Mucosa of stomach (tissue), 1 donor: ENCODE measurements at regions not wholly inside any gene's neighbourhood (a gene's known extent, or its start where the extent isn't known, plus 50 kb on each side); places are given as distances from the start of the nearest gene placed in this dataset.

Experiments used
- H3K27me3 ChIP-seq: one replicate; pipeline ENCODE4 v1.7.0; 2013; ENCODE audit warnings: mild to moderate bottlenecking, low read length; ENCODE audit not compliant: control insufficient read depth, insufficient read depth
- H3K36me3 ChIP-seq: one replicate; pipeline ENCODE4 v1.7.0; 2013; ENCODE audit warnings: low read length; ENCODE audit not compliant: control insufficient read depth, insufficient read depth
- H3K4me1 ChIP-seq: one replicate; pipeline ENCODE4 v1.7.0; 2013; ENCODE audit warnings: mild to moderate bottlenecking, low read length; ENCODE audit not compliant: control insufficient read depth, insufficient read depth
- H3K4me3 ChIP-seq: one replicate; pipeline ENCODE4 v1.7.0; 2013; ENCODE audit warnings: low read length
- H3K9ac ChIP-seq: one replicate; pipeline ENCODE4 v1.7.0; 2013; ENCODE audit warnings: mild to moderate bottlenecking, low read length, moderate library complexity
- H3K9me3 ChIP-seq: one replicate; pipeline ENCODE4 v1.7.0; 2013; ENCODE audit warnings: mild to moderate bottlenecking, low read length, moderate library complexity; ENCODE audit not compliant: control insufficient read depth
- donor health status: Pancreatic carcinoma.

GRCh38 chr2:146532509-146533147, 1312.2 kb upstream of the ACVR2A start:
- Histone ChIP-seq H3K9ac (no peak overlapping the region), H3K4me1 (no peaks in the 10 kb centered on the region), H3K4me3 (no peak overlapping the region), H3K27me3 (no peaks in the 10 kb centered on the region), H3K9me3 (no peaks in the 10 kb centered on the region), H3K36me3 (no peaks in the 10 kb centered on the region)

DNA sequence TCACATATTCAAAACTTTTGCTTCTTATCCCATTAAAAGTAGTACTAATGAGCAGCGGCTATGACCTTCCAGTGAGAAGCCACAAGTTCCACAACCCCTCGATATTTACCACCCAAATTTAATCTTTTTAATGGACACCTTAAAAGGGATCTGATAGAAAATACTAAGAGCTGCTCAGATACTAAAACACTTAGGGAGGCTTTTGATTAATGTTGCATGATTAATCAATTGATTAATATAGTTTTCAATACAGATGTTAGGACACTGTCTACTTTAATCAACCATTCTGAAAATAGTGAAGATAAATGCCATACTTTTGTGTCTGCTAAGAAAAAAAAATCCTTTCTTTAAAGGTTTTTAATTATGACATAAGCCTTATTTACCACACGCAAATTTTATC, 1312.8 kb upstream of the ACVR2A start:
- H3K9me3 ChIP-seq = no peaks in the 10 kb centered on the region
- no peak overlapping the region for H3K4me3 ChIP-seq
- no peak overlapping the region for H3K9ac ChIP-seq
- H3K36me3 ChIP-seq = no peaks in the 10 kb centered on the region
- H3K4me1 ChIP-seq = no peaks in the 10 kb centered on the region
- no peaks in the 10 kb centered on the region for H3K27me3 ChIP-seq

- H3K9me3 ChIP-seq = no peaks in the 10 kb centered on the region
- H3K27me3 ChIP-seq = no peaks in the 10 kb centered on the region
- no peaks in the 10 kb centered on the region for H3K4me1 ChIP-seq
- H3K36me3 ChIP-seq = no peaks in the 10 kb centered on the region
- H3K4me3 ChIP-seq = no peak overlapping the region
- H3K9ac ChIP-seq = no peak overlapping the region
These were observed 1313.9 kb upstream of the ACVR2A start for GRCh38 chr2:146530886-146531285.

DNA sequence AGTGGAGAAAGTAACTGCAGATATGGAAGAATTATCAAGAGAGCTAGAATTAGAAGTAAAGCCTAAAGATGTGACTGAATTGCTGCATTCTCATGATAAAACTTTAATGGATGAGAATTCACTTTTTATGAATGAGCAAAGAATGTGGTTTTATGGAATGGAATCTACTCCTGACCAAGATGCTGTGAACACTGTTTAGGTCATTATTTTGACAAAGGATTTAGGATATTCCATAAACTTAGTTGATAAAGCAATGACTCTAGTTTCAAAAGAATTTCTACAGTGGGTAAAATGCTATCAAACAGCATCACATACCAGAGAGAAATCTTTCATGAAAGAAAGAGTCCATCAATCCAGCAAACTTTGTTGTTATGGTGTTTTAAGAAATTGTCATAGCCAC, 1317.7 kb upstream of the ACVR2A start:
- H3K4me1 ChIP-seq = no peaks in the 10 kb centered on the region
- no peaks in the 10 kb centered on the region for H3K9me3 ChIP-seq
- H3K27me3 ChIP-seq = no peaks in the 10 kb centered on the region
- no peaks in the 10 kb centered on the region for H3K36me3 ChIP-seq
- no peak overlapping the region for H3K9ac ChIP-seq
- no peak overlapping the region for H3K4me3 ChIP-seq

DNA sequence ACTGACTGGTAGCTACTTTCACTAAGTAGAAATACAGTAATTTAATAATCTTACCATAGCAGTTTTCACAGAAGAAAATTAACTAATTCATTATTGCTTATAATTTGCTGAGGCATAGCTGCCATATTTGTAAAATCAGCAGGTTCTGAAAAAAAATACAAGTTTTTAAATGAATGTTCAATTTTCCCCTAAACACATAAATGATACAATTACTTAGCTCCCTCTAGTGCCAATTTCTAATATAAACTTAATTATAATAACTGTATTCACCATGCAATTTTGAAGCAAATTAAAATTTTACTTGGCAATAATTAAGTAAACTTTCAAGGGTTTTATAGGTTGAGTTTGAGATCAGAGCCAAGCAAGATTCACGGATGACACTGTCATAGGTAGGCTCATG, 1321.6 kb upstream of the ACVR2A start:
- Histone ChIP-seq H3K27me3 (no peaks in the 10 kb centered on the region), H3K4me1 (no peaks in the 10 kb centered on the region), H3K9me3 (no peaks in the 10 kb centered on the region), H3K36me3 (no peaks in the 10 kb centered on the region), H3K9ac (no peak overlapping the region), H3K4me3 (no peak overlapping the region)

GRCh38 chr2:146506851-146507250, 1338.0 kb upstream of the ACVR2A start:
- Histone ChIP-seq H3K9me3 (no peaks in the 10 kb centered on the region), H3K27me3 (no peaks in the 10 kb centered on the region), H3K9ac (no peak overlapping the region), H3K4me1 (no peaks in the 10 kb centered on the region), H3K36me3 (no peaks in the 10 kb centered on the region), H3K4me3 (no peak overlapping the region)

DNA sequence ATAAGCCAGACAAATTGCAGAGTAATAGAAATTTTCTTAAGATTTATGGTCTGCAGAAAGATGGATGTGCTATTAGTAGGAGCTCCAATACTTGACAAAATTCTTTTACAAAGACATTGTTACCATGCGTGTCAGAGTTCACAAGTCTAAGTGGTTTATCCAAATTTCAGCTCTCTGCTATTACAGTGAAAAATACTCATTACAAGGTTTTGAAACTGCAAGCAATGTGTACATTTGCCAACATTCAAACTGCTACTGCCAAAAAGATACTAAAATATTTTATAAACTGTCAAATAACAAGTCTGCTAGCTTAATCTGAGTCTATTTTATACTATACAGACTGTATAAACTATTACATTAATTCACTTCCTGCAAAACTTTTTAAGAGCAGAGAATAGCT, 1341.5 kb upstream of the ACVR2A start:
- Histone ChIP-seq H3K4me1 (no peaks in the 10 kb centered on the region), H3K9ac (no peak overlapping the region), H3K36me3 (no peaks in the 10 kb centered on the region), H3K27me3 (no peaks in the 10 kb centered on the region), H3K9me3 (no peaks in the 10 kb centered on the region), H3K4me3 (no peak overlapping the region)

DNA sequence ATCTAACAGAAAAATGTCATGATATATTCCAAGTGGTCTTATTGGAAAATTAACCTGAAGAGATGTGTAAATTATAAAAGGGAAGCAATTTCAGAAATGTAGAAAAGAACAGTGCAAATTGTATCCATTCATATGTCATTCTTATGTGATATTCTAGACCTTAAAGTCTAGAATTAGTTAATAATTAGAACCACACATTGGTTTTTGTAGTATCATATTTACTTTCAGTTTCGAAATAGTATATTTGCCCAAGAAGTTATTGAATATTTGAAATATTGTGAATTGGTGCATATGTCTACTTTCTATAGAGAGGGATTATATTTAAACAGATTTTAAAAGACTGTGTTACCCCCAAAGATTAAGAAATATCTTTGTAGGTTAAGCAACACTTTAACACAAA, 1348.6 kb upstream of the ACVR2A start:
- Histone ChIP-seq H3K4me3 (no peak overlapping the region), H3K36me3 (no peaks in the 10 kb centered on the region), H3K27me3 (no peaks in the 10 kb centered on the region), H3K4me1 (no peaks in the 10 kb centered on the region), H3K9ac (no peak overlapping the region), H3K9me3 (no peaks in the 10 kb centered on the region)

DNA sequence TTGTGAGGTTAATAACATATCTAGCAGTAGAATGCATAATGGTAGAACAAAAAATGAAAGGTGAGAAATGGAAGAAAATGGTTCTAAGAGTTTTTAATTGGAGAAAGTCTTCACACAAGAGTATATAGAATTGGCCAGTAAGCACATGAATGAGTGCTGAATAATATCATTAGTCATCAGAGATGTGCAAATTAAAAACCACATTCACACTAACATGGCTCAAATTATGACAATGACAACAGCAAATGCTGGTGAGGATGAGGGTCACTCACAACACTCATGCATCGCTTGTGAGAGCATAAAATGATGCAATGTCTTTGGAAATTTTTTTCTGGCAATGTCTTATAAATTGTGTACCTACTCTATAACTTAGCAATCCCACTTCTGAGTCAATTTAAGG, 1355.4 kb upstream of the ACVR2A start:
- Histone ChIP-seq H3K9ac (no peak overlapping the region), H3K9me3 (no peaks in the 10 kb centered on the region), H3K4me1 (no peaks in the 10 kb centered on the region), H3K36me3 (no peaks in the 10 kb centered on the region), H3K27me3 (no peaks in the 10 kb centered on the region), H3K4me3 (no peak overlapping the region)

DNA sequence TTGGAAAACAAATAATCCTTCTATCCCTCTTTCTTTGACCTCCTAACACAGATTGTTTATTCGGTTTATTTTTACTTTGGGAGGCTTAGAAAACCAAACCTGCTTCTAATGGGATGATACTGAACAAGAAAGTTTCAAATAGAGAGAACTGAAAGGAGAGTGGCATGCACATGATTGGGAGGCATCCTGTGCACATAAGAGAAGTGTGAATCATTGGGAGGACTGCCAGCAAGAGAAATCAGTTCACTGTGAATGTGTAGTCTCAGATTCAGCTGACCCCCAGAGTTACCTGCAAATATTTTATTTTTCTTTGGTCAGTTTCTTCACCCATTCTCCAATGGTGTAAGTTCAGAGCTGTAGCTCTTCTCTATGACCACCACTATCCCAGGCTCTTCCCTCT, 1363.2 kb upstream of the ACVR2A start:
- no peaks in the 10 kb centered on the region for H3K27me3 ChIP-seq
- peaks cover 6% of the 10 kb centered on the region for H3K4me1 ChIP-seq
- no peak overlapping the region for H3K9ac ChIP-seq
- H3K4me3 ChIP-seq = no peak overlapping the region
- H3K9me3 ChIP-seq = no peaks in the 10 kb centered on the region
- no peaks in the 10 kb centered on the region for H3K36me3 ChIP-seq

DNA sequence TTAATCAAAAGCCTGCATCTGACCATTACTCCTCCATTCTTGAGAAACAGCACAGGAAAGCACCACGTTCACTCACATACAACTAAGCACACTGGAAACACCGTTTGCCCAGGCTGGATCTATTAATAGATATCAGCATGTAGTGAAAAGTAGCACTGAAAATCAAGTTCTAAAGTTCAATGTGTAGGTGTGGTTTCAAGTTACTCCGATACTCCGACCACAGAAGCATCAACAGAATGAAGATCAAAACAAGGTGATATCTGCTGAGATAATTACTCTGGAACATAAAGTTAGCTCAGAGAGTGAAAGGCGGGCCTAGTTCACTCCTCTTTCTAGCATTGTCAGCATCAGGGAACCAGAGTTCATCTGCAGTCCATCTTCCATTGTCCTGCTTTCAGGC, 1367.4 kb upstream of the ACVR2A start:
- Histone ChIP-seq H3K9ac (no peak overlapping the region), H3K4me1 (peaks cover 15% of the 10 kb centered on the region), H3K9me3 (no peaks in the 10 kb centered on the region), H3K4me3 (no peak overlapping the region), H3K27me3 (no peaks in the 10 kb centered on the region), H3K36me3 (no peaks in the 10 kb centered on the region)

DNA sequence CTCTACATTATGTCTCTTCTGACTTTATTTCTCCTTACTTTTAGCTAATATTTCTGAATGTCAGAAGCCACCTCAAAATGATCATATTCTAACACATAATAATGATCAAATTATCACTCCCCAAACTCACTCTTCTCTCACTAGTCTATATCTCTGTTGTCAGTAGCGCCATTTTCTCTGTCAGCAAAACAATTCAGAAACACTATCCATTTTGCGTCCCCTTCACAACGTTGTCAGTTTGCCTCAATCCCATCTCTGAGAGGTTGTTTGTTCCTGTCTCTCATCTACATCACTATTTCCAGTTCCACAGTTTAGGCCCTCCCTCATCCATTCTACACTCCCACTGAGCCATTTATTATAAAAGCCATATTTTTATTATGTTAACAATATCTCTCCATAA, 1376.3 kb upstream of the ACVR2A start:
- Histone ChIP-seq H3K4me3 (no peak overlapping the region), H3K9me3 (no peaks in the 10 kb centered on the region), H3K36me3 (no peaks in the 10 kb centered on the region), H3K4me1 (peaks cover 5% of the 10 kb centered on the region), H3K9ac (no peak overlapping the region), H3K27me3 (no peaks in the 10 kb centered on the region)

DNA sequence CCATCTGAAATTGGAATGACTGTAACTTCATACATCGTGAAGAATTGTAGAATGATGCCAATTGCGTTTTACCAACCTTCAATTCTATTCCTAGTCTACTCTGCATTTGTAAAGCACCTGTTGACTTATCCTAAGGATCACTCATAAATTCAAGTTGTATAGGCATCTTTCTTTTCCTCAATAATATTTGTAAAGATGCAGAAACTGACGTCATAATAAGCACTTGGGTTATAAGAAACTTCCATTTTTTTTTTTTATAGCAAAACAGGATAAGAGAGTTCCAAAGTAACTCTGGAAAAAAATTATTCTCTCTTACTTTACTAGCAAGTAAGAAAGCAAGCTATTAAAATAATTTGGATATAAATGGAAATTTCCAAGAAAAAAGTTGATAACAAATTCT, 1377.4 kb upstream of the ACVR2A start:
- Histone ChIP-seq H3K9me3 (no peaks in the 10 kb centered on the region), H3K27me3 (no peaks in the 10 kb centered on the region), H3K4me3 (no peak overlapping the region), H3K36me3 (no peaks in the 10 kb centered on the region), H3K4me1 (no peaks in the 10 kb centered on the region), H3K9ac (no peak overlapping the region)
